Non-pigmented ciliary epithelial cell (primary cell): ENCODE measurements at regions not wholly inside any gene's neighbourhood (a gene's known extent, or its start where the extent isn't known, plus 50 kb on each side); places are given as distances from the start of the nearest gene placed in this dataset.
"Not testable (repeated sequence)": the region's sequence is repeated elsewhere in the genome, so short reads cannot be mapped to it uniquely, and the experiment has no call there.

ENCODE experiments used
- DNase-seq: peaks from one replicate; pipeline ENCODE4 v3.0.0-alpha.2; 2010; ENCODE audit warnings: low read depth

GRCh38 chr9:73219985-73220626 is 68.4 kb downstream of the ANXA1 start:
- DNase-seq: no peak

DNA sequence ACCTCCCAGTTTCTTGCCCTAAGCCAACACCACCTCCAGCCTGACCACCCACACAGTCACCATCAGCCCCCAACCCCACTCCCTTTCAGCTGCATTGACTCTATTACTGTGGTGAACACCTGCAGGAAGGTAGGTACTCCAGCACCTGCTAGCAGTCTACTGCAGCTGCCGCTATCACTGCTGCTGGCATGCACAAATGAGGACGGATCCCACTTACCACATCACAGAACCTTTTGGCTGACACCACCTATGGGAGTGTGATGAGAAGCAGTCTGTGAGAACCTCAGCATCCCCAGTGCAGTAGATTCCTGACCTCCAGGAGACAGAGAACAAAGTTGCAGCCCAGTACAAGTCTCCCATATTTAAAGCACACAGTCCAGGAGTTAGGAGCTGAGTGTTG is 71.9 kb downstream of the ANXA1 start:
- DNase-seq: no peak

DNA sequence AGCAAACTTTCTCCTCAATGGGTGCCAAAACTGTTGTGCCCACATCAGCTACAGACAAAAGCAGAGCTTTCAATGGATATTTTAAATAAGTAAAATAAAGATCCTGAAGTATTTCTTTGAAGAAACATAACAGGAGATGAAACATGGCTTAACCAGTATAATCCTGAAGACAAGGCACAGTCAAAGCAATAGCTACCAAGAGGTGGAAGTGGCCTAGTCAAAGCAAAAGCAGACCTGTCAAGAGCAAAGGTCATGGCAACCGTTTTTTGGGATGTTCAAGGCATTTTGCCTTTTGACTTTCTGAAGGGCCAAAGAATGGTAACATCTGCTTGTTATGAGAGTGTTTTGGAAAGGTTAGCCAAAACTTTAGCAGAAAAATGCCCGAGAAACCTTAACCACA is 77.9 kb downstream of the ANXA1 start:
- DNase-seq: no peak

DNA sequence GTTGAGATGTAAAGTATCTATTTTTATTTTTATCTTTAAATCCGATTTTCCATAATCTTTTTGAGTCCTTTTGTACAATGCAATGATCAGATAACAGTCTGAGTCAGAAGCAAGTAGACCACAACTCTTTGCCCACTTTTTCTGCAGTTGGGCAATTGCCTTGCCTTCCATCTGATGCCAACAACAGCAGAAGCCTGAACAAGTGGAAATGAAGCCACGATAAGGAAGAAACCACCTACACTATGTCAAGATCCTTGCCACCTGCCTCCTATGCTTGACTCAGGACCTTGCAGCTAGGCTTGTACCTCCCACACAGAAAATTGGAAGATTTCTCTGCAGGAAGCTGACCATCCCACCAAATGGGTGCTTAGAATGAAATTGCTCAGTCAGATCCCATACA is 78.6 kb downstream of the ANXA1 start:
- DNase-seq: no peak

DNA sequence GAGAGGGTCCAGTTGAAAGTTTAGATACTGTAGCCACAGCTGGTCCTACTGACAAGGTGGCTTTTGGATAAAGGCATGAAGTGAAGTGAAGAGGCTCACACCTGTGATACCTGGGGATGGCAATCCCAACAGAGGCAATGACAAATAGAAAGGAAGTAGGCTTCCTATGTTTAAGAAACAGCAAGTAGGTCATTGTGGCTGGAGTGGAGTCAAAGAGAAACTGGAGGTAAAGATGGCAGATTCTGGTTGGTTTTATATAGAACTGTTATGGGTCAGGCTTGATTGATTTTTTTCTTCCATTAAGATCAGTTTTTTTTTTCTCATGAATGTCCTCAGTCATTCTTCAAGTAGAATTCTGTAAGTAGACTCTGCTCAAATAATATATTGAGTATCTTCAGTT is 79.5 kb downstream of the ANXA1 start:
- DNase-seq: no peak

DNA sequence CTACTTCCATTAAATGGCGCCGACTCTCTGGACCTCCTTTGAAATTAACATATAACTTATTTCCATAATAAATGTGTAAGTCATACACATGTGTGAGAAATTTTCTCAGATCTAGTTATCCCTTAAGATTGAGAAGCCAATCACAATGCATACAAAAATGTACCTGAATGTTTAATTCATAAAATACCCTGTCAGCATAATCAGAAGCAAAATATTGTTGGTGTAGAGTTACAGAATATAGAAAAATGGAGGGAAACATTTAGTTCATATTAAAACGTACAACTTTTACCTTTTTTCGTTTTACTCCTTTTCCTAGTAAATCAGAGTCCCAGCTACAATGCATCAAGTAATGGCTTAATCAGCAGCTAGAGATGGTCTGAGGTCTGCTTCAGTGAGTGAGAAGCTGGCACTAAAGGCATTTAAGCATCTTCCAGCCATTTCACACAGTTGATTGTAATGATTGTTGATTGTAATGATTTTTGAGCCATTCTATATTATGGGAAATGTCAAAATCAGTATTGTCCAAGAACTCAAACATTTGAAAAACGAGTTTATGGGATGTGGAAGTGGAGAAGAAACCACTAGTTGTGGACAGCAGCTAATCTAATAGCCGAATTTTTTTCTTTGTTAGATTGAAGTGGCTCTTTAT is 81.8 kb downstream of the ANXA1 start:
- DNase-seq: no peak

GRCh38 chr9:73234008-73234360 is 82.3 kb downstream of the ANXA1 start:
- no peak for DNase-seq

DNA sequence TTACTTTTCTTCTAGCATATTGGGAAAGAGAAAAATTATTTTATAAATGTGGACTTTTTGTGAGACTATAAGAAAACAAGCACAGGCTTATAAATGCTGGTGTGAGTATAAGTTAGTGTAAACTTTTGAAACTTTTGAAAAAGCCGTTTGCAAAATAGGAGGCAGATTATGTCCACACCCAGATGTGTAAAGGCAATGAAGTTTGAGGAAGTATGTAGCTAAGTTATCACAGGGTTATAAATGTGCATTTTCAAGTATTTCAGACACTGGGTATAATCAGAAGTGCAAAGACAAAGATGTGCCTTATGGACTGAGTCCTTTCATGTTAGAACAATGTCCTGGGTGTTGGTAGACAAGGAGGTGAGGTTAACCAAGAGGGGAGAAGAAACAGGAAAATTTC is 85.5 kb downstream of the ANXA1 start:
- no peak for DNase-seq

- DNase-seq: no peak
Observed at GRCh38 chr9:73239570-73240265, 88.1 kb downstream of the ANXA1 start.

- no peak for DNase-seq
Observed at GRCh38 chr9:73243078-73243477, 91.4 kb downstream of the ANXA1 start.

- no peak for DNase-seq
Observed at GRCh38 chr9:73259086-73259696, 107.5 kb downstream of the ANXA1 start.

DNA sequence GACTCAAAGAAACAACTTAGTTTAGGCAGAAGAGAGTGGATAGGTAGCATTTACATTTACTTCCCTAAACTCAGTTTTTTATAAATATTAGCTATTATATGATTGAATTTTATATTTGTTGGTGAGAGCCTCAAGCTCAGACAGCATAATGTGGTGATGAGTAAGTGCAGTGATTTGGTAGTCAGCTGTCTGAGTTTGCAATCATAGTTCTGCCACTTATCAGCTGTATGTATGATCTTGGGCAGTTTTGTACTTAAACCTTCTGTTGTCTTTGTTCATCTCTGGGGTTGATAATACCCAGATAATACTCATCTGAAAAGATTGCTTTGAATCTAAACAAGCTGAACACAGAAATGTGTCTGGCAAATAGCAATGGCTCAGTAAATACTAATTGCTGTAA is 108.8 kb downstream of the ANXA1 start:
- DNase-seq: no peak

DNA sequence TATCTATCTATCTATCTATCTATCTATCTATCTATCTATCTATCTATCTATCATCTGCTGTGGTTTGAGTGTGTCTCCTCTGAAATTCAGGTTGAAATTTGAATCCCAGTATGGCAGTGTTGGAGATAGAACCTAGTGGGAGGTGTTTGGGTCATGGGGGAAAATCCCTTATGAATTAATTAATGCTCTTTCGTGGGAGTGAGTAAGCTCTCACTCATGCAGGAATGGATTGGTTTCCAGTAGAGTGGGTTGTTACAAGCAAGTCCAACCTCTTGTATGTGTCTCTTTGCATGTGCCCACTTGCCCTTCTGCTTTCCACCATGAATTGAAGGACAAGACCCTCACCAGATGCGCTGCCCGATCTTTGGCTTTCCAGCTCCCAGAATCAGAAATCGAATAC is 113.0 kb downstream of the ANXA1 start:
- DNase-seq: no peak

GRCh38 chr9:73265876-73266275 is 114.2 kb downstream of the ANXA1 start:
- DNase-seq: no peak

DNA sequence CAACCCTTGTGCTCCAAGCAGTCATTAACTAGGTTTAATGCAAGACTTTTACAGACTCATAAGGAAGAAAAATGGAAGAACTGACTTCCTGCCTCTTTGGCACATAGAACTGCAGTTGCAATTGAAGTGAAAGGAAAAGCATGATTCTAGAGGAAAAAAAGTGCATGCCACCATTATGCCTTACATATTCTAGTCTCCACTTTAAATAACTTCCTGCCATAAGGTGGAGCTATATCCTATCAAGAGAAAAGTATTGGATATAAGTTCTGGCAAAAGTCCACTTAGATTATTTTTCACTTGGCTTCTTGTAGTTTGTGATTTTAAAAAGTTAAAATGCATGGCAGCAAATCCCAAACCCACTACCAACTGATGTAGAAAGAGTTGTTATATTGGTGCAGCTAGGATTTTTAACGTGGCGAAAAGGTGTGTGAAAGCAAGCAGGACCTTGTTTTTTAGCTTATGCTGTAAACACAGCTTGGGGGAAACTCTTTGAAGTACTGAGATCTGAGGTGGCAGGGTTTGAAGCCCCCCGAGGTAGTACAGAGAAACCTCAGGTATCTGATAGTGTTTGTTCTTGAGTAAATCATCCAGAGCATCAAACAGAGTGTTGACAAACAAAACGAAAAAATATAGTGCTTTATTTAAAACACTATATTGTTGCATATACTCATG is 117.9 kb downstream of the ANXA1 start:
- DNase-seq: peak; percentile 10

DNA sequence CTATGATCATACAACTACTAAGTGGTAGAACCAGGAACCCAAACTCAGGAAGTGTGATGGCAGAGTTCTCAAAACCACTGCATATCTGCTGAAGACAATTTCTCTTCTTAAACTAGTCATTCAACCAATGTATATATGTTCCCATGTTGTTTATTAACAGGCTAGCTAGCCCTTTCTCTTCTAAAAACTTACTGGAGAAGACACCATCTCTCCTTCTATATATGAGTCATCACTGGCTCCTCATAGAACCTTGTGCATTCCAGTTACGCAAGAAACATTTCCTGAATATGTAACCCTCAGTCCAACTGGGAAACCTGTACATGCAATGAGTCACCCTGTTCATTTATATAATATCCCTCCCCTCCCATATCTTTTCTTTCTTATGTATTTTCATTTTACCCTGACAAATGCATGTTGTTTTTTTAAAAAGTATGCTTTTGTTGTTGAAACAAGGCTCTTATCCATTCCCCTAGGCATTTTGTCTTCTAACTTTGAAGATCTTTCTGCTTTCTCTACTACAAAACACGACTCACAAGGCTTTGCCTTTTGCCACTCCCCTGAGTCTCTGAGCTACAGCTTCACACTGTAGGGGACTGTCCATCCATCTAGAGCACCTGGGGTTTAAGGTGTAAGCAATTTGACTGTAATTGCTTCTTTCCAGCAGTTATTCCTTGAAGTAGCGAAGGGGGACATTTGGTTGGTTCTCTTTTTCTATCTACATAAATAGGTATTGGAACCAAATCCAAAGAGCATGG is 119.5 kb downstream of the ANXA1 start:
- peak; percentile 81 for DNase-seq

DNA sequence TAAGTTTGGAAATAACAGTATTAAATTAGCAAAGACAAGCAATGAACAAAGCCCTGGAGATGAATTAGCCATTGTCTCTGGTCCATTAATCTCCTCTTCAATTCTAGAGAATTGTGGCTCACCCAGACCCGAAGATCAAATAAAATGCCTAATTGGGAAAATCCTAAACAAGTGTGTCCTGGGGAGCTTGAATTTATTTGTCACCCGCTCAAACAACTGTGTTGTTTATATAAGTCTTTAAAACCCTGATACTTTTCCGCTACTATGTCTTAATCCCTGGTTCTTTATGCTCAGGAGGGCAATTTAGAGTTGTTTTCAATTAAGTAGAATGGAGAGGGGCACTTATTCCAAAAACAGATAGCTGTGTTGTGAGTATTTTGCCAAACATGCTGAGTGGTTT is 128.4 kb downstream of the ANXA1 start:
- no peak for DNase-seq

DNA sequence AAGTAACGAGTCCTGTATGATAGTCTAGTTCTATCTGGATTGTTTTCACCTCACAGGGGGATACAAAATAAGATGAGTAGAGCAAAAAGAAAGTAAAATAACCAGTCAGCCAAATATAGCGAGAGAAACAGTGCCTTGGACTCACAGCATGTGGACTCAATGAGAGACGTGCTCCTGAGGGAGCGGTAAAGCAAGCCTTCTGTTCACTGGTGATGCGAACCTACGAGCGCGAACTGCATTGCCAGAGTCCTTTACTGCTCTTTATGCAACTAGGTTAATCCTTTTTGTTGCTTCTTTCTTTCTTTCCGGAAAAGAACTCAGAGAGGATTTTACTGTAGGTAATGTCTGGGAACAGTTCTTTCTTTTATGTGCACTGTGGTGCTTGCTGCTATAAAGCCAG is 132.7 kb downstream of the ANXA1 start:
- DNase-seq: no peak

- no peak for DNase-seq
Observed at GRCh38 chr9:73294336-73294735, 142.7 kb downstream of the ANXA1 start.

DNA sequence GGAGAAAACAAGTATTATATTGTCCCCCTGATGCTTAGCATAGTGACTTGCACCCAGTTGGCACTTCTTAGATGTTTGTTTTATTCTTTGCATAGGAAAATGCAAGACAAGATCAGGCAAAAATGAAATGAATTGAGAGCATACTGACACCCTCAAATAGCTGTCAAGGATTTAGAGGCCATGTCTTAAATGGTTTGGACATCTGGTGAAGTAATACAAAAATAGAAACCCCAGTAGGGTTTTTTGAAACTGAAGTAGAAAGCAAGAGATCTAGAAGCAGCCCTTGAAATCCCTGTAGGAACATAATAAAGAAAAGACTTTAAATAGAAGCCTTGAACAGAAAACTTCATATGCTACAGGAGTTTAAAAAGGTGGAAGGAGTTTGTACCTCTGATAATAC is 174.3 kb downstream of the ANXA1 start:
- DNase-seq: no peak

GRCh38 chr9:73327149-73327548 is 175.5 kb downstream of the ANXA1 start:
- DNase-seq: no peak

GRCh38 chr9:73337182-73337581 is 185.5 kb downstream of the ANXA1 start:
- not testable (repeated sequence) for DNase-seq
